SK-N-MC (cell line): ENCODE measurements at regions not wholly inside any gene's neighbourhood (a gene's known extent, or its start where the extent isn't known, plus 50 kb on each side); places are given as distances from the start of the nearest gene placed in this dataset.

ENCODE experiments used
- EZH2 ChIP-seq: fragments of 200-600 bp; sonication (generic); IDR thresholded peaks from one replicate; pipeline ENCODE4 v1.6.1; 2017; ENCODE audit warnings: antibody characterized with exemption
- POLR2AphosphoS5 ChIP-seq: IDR thresholded peaks from 2 replicates; pipeline ENCODE4 v1.6.1; 2012; ENCODE audit warnings: mild to moderate bottlenecking, low read depth, low read length, borderline replicate concordance

DNA sequence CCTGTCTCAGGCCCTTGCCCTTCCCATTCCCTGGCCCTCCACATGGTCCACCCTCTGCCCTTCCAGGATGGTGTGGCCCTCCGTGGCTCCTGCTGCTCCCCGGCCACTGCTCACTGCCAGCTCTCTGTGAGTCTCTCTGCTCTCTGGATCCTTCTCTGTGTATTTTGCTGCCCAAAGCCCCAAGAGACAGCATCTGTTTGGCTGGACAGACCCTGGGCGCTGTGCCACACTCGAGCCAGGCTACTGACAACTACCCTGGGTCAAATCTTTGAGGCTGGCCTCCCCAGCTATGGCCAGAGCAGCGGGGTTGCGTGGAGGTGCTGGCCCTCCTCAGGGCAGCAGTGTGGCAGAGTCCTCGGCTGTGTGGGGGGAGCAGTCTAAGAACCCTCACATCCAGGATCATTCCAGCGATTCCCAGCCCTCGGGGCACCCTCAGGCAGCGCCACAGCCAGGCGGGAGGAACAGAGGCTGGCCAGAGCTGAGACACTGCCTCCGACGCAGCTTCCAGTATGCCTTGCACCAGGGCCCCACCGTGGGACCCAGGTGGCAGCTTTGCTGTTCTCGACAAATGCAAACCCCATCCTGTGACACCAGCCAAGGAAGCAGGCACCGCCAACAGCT lies 139.4 kb upstream of the GLI2 start:
- TF ChIP-seq POLR2AphosphoS5 (no peak), EZH2 (no peak)
